ENCODE measurements at regions not wholly inside any gene's neighbourhood (a gene's known extent, or its start where the extent isn't known, plus 50 kb on each side); places are given as distances from the start of the nearest gene placed in this dataset.

- TF ChIP-seq CTCF (conservative IDR thresholded peaks at IDR 0.05; ENCODE audit: low read depth, low read length) (no peak), EZH2 (IDR thresholded peaks at IDR 0.05; ENCODE audit: borderline replicate concordance, low read depth, low read length, poor library complexity, severe bottlenecking) (no peak)
Observed at GRCh38 chr10:65396997-65397396, 1528.8 kb upstream of the LRRTM3 start.

Data from A673 (cell line).